ENCODE measurements at regions not wholly inside any gene's neighbourhood (a gene's known extent, or its start where the extent isn't known, plus 50 kb on each side); places are given as distances from the start of the nearest gene placed in this dataset.

GRCh38 chr18:21168880-21169279 lies 57.3 kb upstream of the ROCK1 start:
- H3K4me1 ChIP-seq = peaks cover 6% of the 10 kb centered on the region
- no peak overlapping the region for H3K4me2 ChIP-seq (ENCODE audit: low read length)
- no peak overlapping the region for H2AFZ ChIP-seq
- H3K27ac ChIP-seq = no peak overlapping the region
- no peaks in the 10 kb centered on the region for H3K79me2 ChIP-seq
- H3K4me3 ChIP-seq (ENCODE audit: low read depth, low read length) = no peak overlapping the region
- H3K9me3 ChIP-seq (ENCODE audit: control insufficient read depth, low read length) = no peaks in the 10 kb centered on the region
- no peaks in the 10 kb centered on the region for H3K27me3 ChIP-seq (ENCODE audit: control insufficient read depth, insufficient read depth, low read length)
- no peaks in the 10 kb centered on the region for H3K36me3 ChIP-seq (ENCODE audit: control insufficient read depth, insufficient read depth, low read length)
- TF ChIP-seq, protein P1, sequence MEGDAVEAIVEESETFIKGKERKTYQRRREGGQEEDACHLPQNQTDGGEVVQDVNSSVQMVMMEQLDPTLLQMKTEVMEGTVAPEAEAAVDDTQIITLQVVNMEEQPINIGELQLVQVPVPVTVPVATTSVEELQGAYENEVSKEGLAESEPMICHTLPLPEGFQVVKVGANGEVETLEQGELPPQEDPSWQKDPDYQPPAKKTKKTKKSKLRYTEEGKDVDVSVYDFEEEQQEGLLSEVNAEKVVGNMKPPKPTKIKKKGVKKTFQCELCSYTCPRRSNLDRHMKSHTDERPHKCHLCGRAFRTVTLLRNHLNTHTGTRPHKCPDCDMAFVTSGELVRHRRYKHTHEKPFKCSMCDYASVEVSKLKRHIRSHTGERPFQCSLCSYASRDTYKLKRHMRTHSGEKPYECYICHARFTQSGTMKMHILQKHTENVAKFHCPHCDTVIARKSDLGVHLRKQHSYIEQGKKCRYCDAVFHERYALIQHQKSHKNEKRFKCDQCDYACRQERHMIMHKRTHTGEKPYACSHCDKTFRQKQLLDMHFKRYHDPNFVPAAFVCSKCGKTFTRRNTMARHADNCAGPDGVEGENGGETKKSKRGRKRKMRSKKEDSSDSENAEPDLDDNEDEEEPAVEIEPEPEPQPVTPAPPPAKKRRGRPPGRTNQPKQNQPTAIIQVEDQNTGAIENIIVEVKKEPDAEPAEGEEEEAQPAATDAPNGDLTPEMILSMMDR (IDR thresholded peaks at IDR 0.05) = no peak
- H3K9ac ChIP-seq = no peak overlapping the region

DNA sequence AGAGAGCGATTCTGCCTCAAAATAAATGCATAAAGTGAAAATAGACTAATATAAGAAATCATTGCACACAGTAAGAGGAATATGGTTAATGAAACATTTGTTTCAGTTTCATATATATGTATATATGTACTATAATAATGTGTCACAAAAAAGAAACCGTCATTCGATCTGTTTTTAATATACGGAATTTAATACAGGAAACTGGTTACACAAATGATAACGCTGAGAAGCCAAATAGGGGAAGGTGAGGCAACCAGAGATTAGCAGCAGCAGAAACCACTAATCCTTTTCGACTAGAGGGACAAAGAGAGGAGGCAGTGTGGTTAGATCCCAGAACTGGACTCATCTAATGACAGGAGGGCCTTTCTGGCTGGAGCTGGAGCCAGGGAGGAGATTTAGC lies 64.2 kb upstream of the GREB1L start:
- Histone ChIP-seq H3K4me1 (peaks cover 8% of the 10 kb centered on the region), H3K27me3 (ENCODE audit: control insufficient read depth, insufficient read depth, low read length) (no peaks in the 10 kb centered on the region), H3K36me3 (ENCODE audit: control insufficient read depth, insufficient read depth, low read length) (no peaks in the 10 kb centered on the region)

GRCh38 chr18:21179590-21180220 lies 62.3 kb upstream of the GREB1L start:
- Histone ChIP-seq H3K79me2 (no peaks in the 10 kb centered on the region), H3K9me3 (ENCODE audit: control insufficient read depth, low read length) (no peaks in the 10 kb centered on the region), H3K9ac (no peak overlapping the region), H3K27ac (no peak overlapping the region), H3K4me2 (ENCODE audit: low read length) (no peak overlapping the region), H2AFZ (peak overlapping the region; percentile 61), H3K4me1 (no peaks in the 10 kb centered on the region), H3K27me3 (ENCODE audit: control insufficient read depth, insufficient read depth, low read length) (no peaks in the 10 kb centered on the region), H3K4me3 (ENCODE audit: low read depth, low read length) (no peak overlapping the region), H3K36me3 (ENCODE audit: control insufficient read depth, insufficient read depth, low read length) (no peaks in the 10 kb centered on the region)
- TF ChIP-seq, protein P1 (IDR thresholded peaks at IDR 0.05) = peak; percentile 79

More for the DNA sequence above, 64.2 kb upstream of the GREB1L start:
- H3K4me3 ChIP-seq (ENCODE audit: low read depth, low read length) = no peak overlapping the region
- no peaks in the 10 kb centered on the region for H3K79me2 ChIP-seq
- H2AFZ ChIP-seq = no peak overlapping the region
- TF ChIP-seq, protein P1 (IDR thresholded peaks at IDR 0.05) = no peak
- H3K9ac ChIP-seq = no peak overlapping the region
- no peak overlapping the region for H3K4me2 ChIP-seq (ENCODE audit: low read length)
- H3K27ac ChIP-seq = no peak overlapping the region
- H3K9me3 ChIP-seq (ENCODE audit: control insufficient read depth, low read length) = no peaks in the 10 kb centered on the region

DNA sequence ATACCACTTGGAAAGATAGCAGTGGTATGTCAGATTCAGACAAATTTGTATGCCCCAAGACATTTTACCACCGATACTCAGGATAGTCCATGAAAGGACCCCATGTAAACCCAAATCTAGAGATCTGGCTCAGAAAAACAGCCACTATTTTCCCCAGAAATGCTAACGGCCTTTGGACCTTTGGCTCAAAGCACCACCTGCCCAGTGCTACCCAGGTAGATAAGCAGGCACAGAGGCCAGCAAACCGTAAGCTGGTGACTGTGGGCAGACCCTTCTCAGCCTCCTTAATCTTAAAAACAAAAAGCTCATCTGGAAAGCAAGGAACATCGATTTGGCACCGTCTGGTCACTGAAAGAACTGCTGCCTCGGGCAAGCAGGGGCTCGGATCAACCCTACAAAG lies 61.4 kb upstream of the GREB1L start:
- Histone ChIP-seq H2AFZ (peak overlapping the region; percentile 17), H3K36me3 (ENCODE audit: control insufficient read depth, insufficient read depth, low read length) (no peaks in the 10 kb centered on the region), H3K27me3 (ENCODE audit: control insufficient read depth, insufficient read depth, low read length) (no peaks in the 10 kb centered on the region), H3K79me2 (no peaks in the 10 kb centered on the region), H3K4me2 (ENCODE audit: low read length) (no peak overlapping the region), H3K9me3 (ENCODE audit: control insufficient read depth, low read length) (no peaks in the 10 kb centered on the region), H3K27ac (no peak overlapping the region), H3K4me3 (ENCODE audit: low read depth, low read length) (no peak overlapping the region), H3K4me1 (no peaks in the 10 kb centered on the region), H3K9ac (no peak overlapping the region)
- TF ChIP-seq, protein P1 (IDR thresholded peaks at IDR 0.05) = no peak

- Histone ChIP-seq H2AFZ (no peak overlapping the region), H3K4me2 (ENCODE audit: low read length) (no peak overlapping the region), H3K27me3 (ENCODE audit: control insufficient read depth, insufficient read depth, low read length) (no peaks in the 10 kb centered on the region), H3K27ac (no peak overlapping the region), H3K4me1 (no peaks in the 10 kb centered on the region), H3K9me3 (ENCODE audit: control insufficient read depth, low read length) (no peaks in the 10 kb centered on the region), H3K36me3 (ENCODE audit: control insufficient read depth, insufficient read depth, low read length) (no peaks in the 10 kb centered on the region), H3K4me3 (ENCODE audit: low read depth, low read length) (no peak overlapping the region), H3K79me2 (no peaks in the 10 kb centered on the region), H3K9ac (no peak overlapping the region)
- TF ChIP-seq, protein P1 (IDR thresholded peaks at IDR 0.05) = no peak
Observed at GRCh38 chr18:21181766-21182165, 60.3 kb upstream of the GREB1L start.
